ENCODE measurements at regions not wholly inside any gene's neighbourhood (a gene's known extent, or its start where the extent isn't known, plus 50 kb on each side); places are given as distances from the start of the nearest gene placed in this dataset.
"Not testable (repeated sequence)": the region's sequence is repeated elsewhere in the genome, so short reads cannot be mapped to it uniquely, and the experiment has no call there.

GRCh38 chr12:61290473-61290872, 969.7 kb upstream of the USP15 start:
- no peak for DNase-seq (ENCODE audit: low spot score)

GRCh38 chr12:61291647-61292046, 968.6 kb upstream of the USP15 start:
- DNase-seq (ENCODE audit: low spot score), result no peak

- DNase-seq (ENCODE audit: low spot score), result not testable (repeated sequence)
Observed at GRCh38 chr12:61294011-61294410, 966.2 kb upstream of the USP15 start.

- no peak for DNase-seq (ENCODE audit: low spot score)
Observed at GRCh38 chr12:61301817-61302216, 958.4 kb upstream of the USP15 start.

GRCh38 chr12:61302282-61302681, 957.9 kb upstream of the USP15 start:
- no peak for DNase-seq (ENCODE audit: low spot score)

GRCh38 chr12:61308220-61308619, 952.0 kb upstream of the USP15 start:
- DNase-seq (ENCODE audit: low spot score), result no peak

GRCh38 chr12:61311413-61311812, 948.8 kb upstream of the USP15 start:
- no peak for DNase-seq (ENCODE audit: low spot score)

GRCh38 chr12:61348871-61349270, 911.3 kb upstream of the USP15 start:
- no peak for DNase-seq (ENCODE audit: low spot score)

GRCh38 chr12:61355105-61355504, 905.1 kb upstream of the USP15 start:
- no peak for DNase-seq (ENCODE audit: low spot score)

- DNase-seq (ENCODE audit: low spot score), result no peak
Observed at GRCh38 chr12:61356485-61356884, 903.7 kb upstream of the USP15 start.

- DNase-seq (ENCODE audit: low spot score), result no peak
Observed at GRCh38 chr12:61357496-61357895, 902.7 kb upstream of the USP15 start.

- no peak for DNase-seq (ENCODE audit: low spot score)
Observed at GRCh38 chr12:61362037-61362436, 898.2 kb upstream of the USP15 start.

GRCh38 chr12:61365001-61365400, 895.2 kb upstream of the USP15 start:
- no peak for DNase-seq (ENCODE audit: low spot score)

GRCh38 chr12:61367281-61367785, 892.9 kb upstream of the USP15 start:
- no peak for DNase-seq (ENCODE audit: low spot score)

GRCh38 chr12:61369241-61369910, 890.8 kb upstream of the USP15 start:
- DNase-seq (ENCODE audit: low spot score), result no peak

- DNase-seq (ENCODE audit: low spot score), result no peak
Observed at GRCh38 chr12:61384511-61384910, 875.7 kb upstream of the USP15 start.

- DNase-seq (ENCODE audit: low spot score), result no peak
Observed at GRCh38 chr12:61385771-61386170, 874.4 kb upstream of the USP15 start.

GRCh38 chr12:61397668-61398067, 862.5 kb upstream of the USP15 start:
- no peak for DNase-seq (ENCODE audit: low spot score)

- DNase-seq (ENCODE audit: low spot score), result no peak
Observed at GRCh38 chr12:61412201-61412600, 848.0 kb upstream of the USP15 start.

- no peak for DNase-seq (ENCODE audit: low spot score)
Observed at GRCh38 chr12:61414470-61414869, 845.7 kb upstream of the USP15 start.

- no peak for DNase-seq (ENCODE audit: low spot score)
Observed at GRCh38 chr12:61422786-61423185, 837.4 kb upstream of the USP15 start.

GRCh38 chr12:61452076-61452475, 808.1 kb upstream of the USP15 start:
- no peak for DNase-seq (ENCODE audit: low spot score)

- DNase-seq (ENCODE audit: low spot score), result no peak
Observed at GRCh38 chr12:61487728-61488127, 772.5 kb upstream of the USP15 start.
